Stimulated activated CD4-positive, alpha-beta T cell treated with anti-CD3 and anti-CD28 coated beads, Interleukin-1b, Interleukin-23, amount 100 ng/mL, for 4 hours (primary cell): ENCODE measurements at regions not wholly inside any gene's neighbourhood (a gene's known extent, or its start where the extent isn't known, plus 50 kb on each side); places are given as distances from the start of the nearest gene placed in this dataset.

Experiments used
- DNase-seq, 2 donors: peaks; one replicate each; pipeline ENCODE4 v3.0.0-alpha.2; 2020; ENCODE audit warnings: low read depth in 2 of 2

DNA sequence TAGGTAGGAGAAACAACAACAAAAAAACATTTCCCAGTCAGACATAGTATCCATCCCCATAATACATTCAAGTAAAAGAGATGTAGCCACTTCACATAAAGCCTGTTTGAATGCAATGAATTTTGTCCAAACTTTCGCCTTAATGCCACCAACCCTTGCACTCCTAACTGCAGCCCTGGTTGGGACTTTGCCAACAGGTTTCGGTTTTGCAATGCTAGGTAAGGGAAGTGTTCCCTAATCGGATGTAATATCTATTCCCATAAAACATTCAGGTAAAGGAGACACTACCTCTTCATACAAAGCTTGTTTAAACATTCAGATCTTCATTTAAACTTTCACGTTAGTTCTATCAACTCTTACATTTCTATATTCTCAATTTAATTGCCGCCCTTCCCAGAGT is 336.1 kb downstream of the DRD1 start:
- no peak for DNase-seq

DNA sequence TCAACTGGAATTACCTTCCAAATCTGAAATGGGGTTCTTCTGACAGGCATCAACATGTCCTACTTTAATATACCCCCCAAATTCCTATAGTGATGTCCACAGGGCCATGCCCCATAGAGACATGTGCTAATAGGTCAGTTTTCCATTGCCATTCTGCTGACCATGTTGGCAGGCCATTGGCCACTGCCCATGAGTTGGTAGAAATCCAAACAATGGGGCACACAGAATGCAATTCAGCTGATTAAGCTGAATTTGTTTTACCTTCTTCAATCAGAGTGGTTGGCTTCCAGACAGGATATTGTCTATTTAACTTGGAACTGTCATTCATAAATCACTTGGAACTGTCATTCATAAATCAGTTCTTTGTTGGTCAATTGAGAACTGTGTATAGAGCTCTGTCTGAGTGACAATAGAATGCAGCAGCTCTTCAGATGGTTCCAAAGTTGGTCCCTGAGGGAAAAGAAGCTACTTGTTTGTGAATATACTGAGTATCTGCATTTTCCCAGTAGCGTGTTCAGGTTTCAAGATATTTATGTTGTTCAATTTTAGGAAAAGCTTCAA is 336.9 kb downstream of the DRD1 start:
- no peak for DNase-seq

DNA sequence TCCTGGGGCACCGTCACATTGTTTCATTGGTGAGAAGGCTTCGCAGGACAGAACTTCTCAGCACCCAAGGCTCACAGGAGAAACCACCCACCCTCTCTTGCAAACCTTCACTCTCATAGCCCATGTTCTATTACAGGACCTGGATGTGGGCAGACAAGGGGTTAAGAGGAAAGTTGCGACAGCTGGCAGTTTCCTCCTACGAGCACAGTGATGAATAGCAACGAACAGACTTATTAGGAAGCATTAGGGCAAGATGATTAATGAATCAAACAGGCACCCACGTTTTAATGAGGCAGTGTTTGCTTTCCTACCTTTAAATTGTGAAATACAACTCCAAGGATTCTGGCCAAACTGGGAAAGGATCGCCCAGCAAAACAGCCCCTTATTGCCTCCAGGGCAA is 339.3 kb downstream of the DRD1 start:
- DNase-seq, result no peak

DNA sequence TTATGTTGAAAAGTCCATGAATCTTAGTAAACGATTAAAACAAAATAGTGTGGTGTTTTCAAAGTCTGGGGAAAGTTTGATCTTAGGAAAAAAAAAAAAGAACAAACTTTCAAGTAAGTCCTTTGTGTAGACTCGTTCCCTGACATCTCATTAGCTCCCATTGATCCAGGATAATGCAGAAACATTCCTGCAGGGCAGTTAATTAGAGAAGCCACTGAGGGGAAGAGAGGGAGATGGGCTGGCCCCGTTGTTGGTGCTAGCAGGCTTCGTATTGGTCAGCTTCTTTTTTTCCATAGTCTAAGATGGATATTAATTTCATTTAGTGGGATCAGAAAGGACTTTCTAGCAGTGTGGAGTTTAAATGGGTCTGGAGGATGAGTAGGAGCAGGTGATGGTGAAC is 340.2 kb downstream of the DRD1 start:
- DNase-seq, result no peak

DNA sequence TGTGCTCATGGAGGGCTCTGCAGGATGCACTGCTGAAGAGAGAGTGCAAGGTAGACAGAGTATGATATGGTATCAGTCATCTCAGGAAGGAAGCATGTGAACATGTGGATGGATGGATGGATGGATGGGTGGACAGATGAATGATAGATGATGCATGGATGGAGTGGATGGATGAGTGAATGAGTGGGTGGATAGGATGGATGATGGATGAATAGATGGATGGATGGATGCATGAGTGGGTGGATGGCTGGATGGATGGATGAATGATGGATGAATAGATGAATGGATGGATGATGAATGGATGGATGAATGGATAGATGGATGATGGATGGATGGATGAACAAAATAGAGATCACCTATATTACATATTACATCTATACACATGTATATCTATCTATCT is 341.3 kb downstream of the DRD1 start:
- DNase-seq, result no peak

DNA sequence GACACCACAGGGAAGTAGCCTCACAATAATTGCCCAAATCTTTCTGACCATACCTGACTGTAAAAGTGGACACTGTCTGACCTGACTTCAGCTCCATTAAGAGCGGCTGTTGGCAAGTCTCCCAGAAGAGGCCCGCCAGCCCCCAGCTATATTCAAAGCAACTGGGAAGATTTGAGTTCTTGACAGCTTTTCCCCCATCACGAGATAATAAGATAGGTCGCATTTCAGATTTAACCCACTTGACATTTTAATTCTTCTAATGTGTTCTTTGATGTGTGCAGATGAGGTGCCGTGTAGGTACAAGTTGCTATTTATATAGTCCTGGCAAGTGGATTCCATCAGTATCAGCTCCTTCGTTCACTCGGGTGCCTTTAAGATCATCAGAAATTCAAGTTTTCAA is 345.7 kb downstream of the DRD1 start:
- no peak for DNase-seq

DNA sequence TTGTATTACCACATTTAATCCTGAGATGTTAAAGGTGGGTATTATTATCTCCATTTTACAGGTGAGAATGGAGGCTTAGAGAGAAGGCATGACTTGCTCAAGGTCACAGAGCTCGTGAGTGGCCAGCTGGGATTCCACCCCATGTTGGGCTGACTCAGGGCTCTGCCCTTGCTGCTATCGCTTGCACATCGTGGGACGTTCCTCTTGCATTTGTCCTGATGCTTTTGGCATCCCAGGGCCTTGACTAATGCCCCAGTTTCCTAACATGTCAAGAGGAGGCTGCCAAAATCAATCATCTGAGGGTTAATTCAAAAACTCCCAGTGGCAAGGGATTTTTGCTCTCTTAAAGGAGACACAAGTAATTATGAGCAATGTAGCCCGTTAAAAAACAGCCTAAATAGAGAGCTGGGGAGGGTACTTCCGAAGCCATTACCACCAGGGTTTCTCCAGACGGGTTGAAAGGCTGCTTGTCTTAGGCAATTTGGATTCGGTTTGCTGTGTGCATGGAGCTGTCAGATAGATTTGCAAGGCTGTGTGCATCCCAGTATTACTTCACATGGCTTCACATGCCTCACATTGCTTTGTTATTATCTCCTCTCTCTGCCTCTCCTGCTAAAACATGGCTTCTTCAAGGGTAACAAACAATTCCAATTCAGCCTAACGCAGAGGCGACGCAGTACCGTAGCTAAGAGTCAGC is 347.4 kb downstream of the DRD1 start:
- no peak for DNase-seq

DNA sequence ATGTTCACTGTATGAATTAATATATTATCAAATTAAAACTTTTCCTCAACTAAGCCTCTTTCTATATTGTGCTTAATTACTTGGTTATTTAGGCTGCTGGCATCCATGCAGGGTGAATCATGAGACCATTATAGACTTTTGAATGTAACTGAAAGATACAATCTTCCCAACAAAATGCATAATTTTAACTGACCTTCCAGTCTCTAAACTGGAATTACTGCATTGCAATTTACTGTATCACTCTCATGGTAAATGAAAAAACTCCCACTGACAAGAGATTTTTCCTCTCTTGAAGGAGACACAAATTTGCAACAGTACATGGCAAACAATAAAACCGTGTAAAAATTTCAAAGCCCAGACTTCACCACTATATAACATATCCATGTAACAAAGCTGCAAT is 349.5 kb downstream of the DRD1 start:
- no peak for DNase-seq

DNA sequence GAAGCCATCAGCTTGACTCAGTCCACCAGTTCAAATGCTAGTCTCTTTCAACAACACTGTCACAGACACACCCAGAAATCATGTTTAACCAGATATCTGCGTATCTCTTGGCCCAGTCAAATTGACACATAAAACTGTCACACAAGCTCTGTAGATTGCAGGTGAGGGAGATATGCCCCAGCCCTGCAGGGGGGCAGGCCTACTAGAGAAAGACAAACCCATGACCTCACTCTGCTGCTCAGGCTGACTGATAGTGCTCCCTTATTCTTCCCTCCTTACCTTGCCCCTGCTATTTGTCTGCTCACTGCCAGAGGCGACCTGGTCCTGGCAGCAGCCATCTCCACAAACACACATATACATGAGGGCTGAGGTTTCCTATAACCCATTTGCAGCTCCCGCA is 351.3 kb downstream of the DRD1 start:
- DNase-seq, result no peak

DNA sequence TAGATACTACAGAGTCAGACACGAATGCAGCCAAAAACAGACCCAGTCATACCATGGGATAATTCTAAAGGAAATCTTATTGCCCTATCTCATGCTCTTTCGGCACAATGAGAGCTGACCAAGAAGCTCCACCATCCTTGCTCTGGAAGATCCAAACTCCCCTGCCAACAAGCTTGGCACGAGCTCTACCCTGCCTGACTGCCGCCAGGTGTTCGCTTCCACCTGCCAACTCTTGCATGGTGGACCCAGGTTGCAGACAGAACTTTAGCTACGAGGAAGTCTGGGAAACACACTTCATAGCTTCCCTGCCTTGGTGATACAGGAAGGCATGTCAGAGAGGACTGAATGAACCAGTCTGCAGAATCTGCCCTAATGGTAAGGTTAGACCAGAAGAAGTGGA is 355.0 kb downstream of the DRD1 start:
- DNase-seq, result no peak

DNA sequence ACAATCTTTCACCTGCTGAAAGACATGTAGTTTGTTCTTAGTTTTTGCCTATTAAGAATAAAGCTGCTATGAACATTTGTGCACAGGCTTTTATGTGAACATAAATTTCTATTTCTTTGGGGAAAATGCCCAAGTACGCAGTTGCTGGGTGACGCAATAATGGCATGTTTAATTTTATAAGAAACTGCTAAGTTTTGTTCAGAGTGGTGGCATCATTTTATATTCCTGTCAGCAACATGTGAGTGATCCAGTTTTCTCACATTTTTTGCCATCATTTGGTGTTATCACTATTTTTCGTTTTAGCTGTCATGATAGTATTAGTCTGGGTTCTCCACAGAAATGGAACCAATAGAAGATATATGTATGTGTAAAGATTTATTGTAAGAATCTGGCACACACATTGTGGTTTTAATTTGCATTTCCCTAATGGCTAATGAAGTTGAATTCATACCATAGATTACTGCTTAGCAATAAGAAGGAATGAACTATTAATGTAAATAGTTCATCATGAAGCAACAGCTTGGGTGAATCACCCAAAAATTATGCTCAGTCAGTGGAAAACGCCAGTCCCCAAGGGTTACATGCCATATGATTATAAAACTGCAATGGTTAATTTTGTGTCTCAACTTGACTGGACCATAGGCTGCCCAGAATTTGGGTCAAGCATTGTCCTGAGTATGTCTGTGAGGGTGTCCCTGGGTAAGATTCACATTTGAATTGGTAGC is 358.6 kb downstream of the MSX2 start:
- no peak for DNase-seq

DNA sequence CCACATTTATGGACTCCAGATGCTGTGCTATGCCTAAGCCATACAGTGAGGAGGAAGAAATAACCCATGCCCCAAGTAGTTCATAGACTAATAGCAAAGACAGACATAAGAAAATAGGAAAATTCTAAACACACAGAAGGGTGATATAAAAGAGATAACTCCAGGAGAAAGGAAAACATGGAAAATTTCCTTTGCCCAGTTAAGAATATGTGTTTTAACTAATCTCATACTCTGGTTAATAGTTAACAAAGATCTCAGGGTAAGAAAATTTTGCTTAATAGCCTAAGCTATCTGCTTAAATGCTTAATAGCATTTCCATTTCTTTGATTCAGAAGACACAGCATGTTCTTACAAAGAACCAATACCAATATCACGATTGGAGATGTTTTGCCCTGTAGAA is 358.0 kb downstream of the MSX2 start:
- no peak for DNase-seq

DNA sequence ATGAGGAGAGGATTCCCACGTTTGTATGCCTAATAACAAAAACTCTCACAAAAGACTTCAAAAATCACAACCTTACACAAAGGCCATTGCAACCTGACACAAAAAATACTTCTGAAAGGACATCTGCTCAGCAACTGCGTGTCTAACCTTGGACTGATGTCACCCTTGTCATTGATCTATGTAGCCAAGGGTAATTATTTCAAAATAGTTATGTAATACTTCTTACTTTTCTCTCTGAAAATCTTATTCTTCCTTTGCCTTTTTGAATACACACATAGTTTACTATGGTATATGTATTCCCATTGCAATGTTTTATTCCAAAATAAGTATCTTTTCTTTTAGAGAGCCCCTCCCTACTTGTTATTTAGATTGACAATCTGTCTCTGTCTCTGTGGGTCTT is 355.3 kb downstream of the MSX2 start:
- no peak for DNase-seq

DNA sequence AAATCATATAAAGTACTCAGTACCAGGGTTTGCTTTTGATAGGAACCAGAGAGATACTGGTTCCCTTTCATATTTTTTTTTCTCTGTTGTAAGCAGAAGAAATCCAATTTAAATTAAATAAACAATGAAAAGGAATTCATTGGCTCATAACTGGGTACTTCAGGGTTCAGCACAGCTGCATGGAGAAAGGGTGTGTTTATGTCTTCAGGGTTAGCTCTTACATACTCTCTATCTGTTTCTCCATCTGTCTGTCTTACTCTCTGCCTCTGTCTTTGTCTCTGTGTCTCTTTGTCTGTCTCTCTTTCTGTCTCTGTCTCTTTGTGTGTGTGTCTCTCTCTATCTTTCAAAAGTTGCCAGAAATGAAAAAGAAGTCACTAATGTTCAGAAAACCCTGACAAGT is 345.9 kb downstream of the MSX2 start:
- DNase-seq, result no peak

DNA sequence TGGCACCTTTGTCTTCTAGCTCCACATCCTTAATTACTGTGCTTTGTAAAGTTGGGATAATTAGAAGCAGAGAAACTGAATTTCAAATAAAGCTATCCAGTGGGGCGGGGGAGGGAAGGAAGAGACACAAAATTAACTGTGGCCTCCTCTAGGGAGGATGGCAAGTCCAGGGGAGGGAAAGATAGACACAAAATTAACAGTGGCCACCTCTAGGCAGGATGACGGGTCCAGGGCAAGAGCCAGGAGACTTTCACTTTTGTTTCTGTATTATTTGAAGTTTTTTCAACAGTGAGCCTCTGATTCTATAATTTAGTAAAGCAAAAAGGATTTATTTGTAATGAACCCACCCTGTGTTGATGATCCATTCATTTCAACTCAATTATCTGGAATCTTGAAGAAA is 335.9 kb downstream of the MSX2 start:
- DNase-seq, result no peak

DNA sequence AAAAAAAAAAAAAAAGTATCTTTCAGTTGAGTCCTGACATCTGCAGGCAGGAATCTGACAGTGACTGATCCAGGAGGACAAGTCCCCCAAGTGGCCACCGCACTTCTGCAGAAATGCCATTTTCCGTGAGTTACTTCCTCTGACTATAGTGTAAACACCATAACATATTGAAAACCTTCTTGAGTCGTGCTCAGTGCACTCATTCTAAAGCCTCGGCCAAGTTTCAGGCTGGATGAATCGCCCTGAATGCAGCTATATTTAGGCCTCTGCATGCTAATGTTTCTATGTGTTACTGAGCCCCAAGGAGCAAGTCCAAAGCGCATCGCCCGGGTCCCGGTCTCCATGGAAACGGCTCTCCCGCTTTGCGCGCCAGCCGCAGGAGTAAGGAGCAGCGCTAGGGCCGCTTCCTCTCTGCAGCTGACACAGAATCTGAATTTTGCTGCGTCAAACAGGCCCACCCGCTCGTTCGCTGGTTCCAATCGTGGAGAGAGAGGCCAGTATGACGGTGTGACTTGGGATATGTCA is 335.4 kb downstream of the MSX2 start:
- no peak for DNase-seq

DNA sequence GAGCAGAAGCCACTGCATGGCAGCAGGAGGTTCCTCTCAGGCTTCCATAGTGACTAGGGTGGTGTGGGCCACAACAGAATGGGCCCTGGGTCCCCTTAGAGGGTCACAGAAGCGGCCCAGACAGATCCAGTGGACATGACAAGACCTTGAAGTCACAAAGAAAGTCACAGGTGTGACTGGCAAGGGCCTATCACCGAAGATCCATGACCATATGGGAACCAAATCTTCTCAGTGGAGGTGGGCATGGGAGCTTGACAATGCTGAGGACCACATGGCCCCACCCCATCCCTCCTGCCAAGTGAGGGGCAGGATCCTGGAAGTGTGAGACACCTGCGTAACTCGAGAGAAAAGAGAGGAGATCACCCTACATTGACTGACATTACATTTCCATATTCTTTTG is 332.4 kb downstream of the MSX2 start:
- DNase-seq, result no peak

DNA sequence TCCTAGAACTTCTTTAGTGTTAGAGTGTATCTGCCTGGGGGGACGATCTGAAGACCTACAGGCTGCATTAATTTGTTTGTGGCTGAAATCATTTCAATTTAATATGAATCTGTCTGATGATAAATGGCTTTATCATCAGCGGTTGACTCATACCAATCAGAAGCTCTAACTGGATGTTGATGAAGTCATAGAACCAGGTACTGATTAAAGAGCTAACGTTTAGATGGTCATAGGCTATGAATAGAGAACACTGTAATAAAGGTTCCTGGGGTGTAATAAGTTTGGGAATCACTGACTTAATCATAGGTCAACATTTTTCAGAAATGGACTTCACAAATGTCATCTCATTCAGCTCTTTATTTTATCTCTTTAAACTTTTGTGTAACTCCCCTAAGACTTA is 329.9 kb downstream of the MSX2 start:
- no peak for DNase-seq

DNA sequence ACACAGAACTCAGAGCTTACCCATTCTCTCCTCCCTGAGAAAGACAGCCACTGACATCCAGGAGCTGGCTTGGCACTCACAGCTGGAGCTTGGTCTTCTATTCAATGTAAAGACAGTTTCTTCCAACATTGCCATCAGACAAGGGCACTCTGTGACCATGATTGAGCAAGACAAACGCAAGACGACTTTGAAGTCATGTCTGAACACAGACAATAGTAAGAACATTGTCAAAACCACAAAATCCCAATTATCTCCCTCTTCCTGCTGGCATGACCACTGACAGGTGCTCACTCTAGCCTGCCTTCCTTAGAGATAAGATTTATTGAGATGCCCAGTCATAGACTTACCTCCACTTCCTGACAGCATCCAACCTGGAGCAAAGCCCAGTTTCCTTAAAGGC is 328.0 kb downstream of the MSX2 start:
- DNase-seq, result no peak

DNA sequence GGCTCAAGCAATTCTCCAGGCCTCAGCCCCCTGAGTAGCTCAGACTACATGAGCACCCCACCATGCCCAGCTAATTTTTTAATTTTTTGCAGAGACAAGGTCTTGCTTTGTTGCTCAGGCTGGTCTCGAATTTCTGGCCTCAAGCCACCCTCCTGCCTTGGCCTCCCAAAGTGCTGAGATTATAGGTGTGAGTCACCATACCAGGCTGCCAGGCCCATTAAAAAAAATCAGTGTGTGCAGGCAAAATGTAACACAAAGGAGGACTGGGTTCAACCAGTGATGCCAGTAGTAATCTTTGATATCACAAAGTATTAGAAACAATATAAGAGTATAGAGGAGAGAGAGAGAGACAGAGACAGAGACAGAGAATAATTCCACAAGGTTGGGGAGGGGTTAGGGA is 322.7 kb downstream of the MSX2 start:
- no peak for DNase-seq

DNA sequence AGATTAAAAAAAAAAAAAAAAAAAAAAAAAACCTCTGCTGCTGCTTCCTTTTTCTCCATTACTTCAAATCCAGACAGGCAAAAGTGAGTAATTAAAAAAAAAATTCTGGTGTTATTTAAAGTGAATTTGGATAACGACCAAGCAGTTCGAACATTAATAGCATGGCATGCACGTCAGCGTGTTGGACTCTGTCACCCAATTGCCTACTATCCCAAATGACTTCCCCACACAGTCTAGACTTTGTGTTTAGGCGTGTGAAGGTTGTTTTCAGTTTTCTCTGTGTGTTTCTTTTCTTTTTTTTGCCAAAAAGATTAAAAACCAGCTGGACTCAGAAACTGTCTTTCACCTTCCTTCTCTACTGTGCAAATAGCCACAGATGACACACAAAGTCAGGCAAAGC is 321.4 kb downstream of the MSX2 start:
- DNase-seq, result no peak

DNA sequence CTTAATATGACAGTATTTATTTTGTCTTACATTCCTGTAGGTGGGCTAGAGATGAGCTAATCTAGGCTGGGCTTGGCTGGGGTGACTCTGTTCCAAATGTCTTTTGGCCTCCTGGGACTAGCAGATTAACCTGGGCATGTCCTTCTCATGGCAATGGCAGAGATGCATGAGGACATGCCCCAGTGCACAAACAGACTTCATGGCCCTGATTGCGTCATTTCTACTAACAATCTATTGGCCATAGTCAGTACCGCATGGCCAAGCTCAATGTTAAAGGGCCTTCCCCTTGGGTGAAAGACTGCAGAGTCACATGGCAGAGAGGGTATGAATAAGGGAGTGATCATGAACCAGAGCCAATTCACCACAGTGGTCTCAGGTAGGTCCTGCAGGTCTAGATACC is 313.4 kb downstream of the MSX2 start:
- no peak for DNase-seq

DNA sequence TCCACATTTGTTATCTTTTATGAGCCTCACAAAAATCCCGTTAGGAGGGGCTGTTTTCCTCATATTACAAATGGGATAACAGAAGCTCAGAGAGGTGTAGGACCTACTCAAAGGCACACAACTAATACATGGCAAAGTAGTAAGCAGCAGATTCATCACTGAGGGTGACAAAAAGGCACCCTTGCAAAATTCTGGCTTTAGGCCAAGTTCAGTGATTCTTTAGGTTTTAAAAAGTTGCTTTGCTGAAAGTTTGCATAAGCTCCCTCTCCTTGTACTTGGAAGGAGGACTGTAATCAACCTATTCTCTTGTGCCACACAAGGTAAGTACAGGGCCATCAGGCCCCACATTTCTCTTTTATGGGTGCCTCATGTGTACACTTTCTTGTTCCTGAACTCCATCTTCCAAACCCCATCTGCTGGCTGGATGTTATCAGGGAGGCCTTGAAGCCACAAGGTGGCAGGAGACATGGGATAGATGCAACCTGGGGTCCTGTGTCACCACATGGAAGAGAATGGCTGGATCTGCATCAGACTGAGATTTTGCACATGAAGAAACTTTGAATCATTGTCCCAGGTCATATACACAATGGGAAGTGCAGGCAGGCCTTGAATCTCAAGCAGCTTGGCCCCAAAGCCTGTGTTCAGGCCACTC is 311.6 kb downstream of the MSX2 start:
- no peak for DNase-seq
